GM21723 (cell line): ENCODE measurements at regions not wholly inside any gene's neighbourhood (a gene's known extent, or its start where the extent isn't known, plus 50 kb on each side); places are given as distances from the start of the nearest gene placed in this dataset.
"Not testable (repeated sequence)": the region's sequence is repeated elsewhere in the genome, so short reads cannot be mapped to it uniquely, and the experiment has no call there.

Experiments used
- ATAC-seq: cut with Tn5 transposase; IDR thresholded peaks from one replicate; pipeline ENCODE4 v1.9.1; 2021; ENCODE audit warnings: mild to moderate bottlenecking, moderate library complexity; ENCODE audit not compliant: unreplicated experiment

- ATAC-seq, result no peak
Measured at GRCh38 chr4:14338585-14339265, 663.6 kb upstream of the CPEB2 start.

DNA sequence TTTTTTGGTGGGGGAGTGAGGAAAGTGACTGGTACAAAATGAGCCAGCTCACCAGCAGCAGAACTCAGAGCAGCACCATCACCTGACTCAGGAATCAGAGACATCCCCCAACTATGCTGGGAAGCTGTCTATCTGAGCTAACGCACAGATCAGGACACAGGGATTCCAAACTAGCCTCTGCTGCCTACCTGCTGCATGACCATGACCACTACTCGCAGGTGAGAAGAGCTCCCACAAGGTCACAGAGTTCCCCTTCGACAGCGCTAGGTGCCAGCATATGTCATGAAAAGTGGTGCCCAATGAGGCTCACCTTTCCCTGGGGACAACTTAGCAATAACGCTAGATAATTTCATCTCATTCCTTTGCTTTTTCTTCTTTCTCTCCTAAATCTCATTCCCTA, 662.6 kb upstream of the CPEB2 start:
- ATAC-seq, result no peak

DNA sequence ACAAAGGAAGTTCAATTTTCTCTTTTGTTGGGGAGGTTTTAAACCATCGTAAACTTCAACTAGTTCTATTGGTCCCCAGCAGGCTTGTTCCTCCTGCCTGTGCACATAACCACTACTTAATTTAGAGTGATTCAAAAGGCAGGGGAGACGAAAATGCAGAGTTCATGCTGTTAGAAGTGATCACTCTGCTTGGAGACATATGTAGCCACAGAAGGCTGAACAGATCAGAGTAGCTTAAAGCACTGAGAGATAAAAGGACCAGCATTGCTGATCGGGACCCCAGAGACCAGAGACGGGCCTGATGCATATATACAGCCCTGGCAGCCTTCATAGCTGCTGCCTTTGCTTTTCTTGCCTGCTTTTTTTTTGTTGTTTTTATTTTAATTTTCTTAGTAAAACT, 662.0 kb upstream of the CPEB2 start:
- ATAC-seq, result no peak

- ATAC-seq, result no peak
Measured at GRCh38 chr4:14343961-14344360, 658.3 kb upstream of the CPEB2 start.

DNA sequence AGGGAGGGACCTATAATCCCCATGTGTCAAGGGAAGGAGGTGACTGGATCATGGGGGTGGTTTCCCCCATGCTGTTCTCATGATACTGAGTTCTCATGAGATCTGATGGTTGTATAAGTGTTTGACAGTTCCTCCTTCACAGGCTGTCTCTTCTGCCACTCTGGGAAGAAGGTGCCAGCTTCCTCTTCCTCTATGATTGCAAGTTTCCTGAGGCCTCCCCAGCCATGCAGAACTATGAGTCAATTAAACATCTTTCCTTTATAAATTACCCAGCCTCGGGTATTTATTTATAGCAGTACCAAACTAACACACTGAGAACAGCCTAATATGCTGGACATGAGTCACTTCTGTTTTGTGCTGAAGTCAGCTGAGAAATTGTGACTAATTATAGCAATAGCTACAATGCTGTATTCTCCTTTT, 656.9 kb upstream of the CPEB2 start:
- peak; percentile 63 for ATAC-seq

GRCh38 chr4:14347526-14347925, 654.8 kb upstream of the CPEB2 start:
- ATAC-seq, result no peak

DNA sequence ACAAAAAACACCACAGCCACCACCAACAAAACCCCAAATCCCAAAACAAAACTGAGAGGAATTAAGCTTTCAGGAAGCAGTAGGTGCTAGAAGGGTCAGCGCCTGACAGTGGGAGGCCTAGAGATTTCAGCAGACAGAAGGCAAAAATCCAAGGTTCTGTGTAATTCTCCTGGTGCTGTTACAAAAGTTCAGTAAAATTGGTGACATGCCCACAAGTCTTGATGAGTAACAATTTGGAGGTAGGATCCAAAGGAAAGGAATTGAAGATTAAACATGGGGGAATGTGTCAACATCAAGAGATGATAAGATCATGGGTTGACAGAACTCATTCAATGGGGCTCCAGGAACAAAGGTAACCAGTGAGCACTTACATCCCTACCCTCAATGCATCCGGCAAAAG, 653.8 kb upstream of the CPEB2 start:
- ATAC-seq, result no peak

- not testable (repeated sequence) for ATAC-seq
Measured at GRCh38 chr4:14358544-14359160, 643.6 kb upstream of the CPEB2 start.

DNA sequence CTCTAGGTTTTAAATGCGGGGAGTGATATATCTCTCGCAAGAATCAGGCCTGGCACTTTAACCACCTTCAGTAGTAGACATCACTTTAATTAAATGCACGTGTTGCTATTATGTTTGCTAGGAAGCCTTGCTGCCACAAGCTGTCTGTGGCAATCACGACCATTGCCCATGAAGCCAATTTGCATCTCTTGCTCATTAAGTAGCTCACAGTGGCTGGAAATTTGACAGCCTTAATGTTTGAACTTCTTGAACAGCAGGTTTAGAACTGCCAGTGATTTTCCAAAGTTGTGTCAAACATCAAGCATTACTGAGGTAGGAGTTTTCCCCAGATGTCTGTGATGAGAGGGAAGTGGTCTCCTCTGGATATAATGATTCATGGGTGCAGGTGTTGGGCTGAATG, 642.3 kb upstream of the CPEB2 start:
- ATAC-seq, result no peak

DNA sequence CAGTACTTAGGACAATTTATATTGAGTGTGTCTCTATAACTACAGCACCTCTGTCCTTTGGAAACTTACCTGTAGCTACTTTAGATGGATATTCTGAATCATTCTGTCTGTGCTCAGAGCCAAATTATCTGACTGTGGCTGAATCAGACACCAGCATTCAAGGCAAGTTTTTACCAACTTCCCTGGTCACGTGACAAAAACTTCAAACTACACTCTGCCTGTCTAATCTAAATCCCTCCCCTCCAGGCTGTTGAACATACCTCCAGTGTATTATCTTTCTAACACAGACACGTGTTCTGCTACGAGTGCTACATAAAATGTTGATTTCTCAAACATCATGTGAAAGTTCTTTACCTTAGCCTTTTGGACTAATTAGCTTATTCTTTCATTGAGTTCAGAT, 641.2 kb upstream of the CPEB2 start:
- ATAC-seq, result no peak

- no peak for ATAC-seq
Measured at GRCh38 chr4:14362385-14362784, 639.9 kb upstream of the CPEB2 start.

GRCh38 chr4:14364953-14365536, 637.2 kb upstream of the CPEB2 start:
- ATAC-seq, result no peak

DNA sequence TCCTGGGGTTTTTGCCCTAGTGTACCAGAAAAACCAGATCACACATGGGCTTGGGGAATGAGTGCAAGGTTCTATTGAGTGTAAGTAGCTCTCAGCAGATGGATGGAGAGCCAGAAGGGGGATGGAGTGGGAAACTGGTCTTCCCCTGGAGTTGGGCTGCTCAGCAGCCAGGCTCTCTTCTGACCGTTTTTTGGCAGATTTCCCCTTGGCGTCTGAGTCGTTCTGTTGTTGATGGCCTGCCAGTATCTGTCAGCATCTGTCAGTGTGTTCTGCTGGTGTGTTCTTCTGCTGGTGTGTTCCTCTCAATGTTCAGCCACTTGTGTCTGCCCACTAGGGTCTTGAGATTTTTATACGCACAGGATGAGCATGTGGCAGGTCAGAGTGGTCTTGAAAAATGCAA, 633.9 kb upstream of the CPEB2 start:
- ATAC-seq, result no peak

DNA sequence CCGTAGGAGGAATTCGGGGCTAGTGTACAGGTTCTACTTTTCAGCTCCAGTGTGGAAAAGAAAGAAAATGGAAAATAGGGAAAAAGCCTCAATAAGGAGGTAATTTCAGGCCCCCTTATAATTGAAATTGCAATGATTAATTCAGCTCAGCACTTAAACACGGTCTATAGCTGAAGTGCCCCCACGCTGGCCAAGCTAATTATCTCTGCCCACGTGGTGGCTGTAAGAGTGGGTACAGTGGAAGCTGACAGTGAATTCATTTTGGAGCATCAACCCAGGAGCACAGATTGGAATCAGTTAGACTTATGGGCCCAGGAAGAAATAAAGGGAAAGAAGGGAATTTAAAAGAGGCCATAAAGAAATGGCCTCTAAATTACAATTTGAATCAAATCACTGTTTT, 631.1 kb upstream of the CPEB2 start:
- ATAC-seq, result no peak

DNA sequence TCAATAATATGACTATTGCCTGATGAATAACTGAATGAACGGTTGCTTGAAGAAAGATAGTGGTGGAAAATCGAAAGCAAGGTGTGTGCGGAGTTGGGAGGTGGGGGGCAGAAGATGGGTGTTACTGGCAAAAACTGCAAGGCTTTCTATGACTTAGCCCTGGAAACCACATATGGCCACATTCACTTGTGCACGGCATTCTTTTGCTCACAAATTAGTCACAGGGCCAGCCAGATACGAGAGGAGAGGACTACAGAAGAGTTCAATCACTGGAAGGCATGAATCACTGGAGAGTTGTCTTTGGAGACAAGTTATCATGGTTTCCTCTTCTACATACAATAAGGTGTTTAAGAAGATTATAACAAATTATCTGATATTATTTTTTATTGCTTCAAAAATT, 626.5 kb upstream of the CPEB2 start:
- ATAC-seq, result no peak

DNA sequence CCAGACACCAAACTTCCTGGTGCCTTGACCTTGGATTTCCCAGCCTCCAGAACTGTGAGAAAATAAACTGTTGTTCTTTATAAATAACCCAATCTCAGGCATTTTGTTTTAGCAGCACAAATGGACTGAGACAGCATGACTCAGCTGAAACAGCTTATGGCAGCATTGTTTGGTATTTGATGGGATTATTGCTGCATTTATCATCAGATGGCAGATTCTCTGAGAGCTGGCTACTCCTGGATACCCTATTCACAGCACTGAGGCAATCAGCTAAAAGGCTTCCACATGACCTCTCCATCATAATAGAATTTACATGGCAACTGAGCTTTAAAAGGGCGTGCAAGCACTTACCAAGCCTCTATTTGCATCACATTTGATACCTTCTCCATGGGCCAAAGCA, 623.1 kb upstream of the CPEB2 start:
- no peak for ATAC-seq

GRCh38 chr4:14383652-14384051, 618.6 kb upstream of the CPEB2 start:
- ATAC-seq, result no peak

DNA sequence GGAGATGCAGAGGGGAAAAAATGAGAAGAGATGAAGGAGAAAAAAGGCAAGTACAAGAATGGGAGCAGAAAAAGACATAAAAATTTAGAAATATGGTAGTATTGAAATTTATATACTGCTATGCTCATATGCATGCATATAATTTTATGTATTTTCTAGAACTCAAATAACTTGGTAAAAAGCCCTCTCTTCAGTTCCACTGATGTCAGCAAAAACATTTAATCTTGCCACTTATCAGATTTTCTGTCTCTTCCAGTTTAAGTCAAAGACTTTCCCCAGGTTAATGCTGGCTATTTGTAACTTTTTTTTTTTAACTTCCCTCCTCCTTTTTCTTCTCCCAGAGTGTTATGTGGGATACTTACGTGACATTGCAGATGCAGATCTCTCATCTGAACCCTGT, 617.5 kb upstream of the CPEB2 start:
- ATAC-seq, result no peak

GRCh38 chr4:14386196-14386595, 616.1 kb upstream of the CPEB2 start:
- no peak for ATAC-seq

DNA sequence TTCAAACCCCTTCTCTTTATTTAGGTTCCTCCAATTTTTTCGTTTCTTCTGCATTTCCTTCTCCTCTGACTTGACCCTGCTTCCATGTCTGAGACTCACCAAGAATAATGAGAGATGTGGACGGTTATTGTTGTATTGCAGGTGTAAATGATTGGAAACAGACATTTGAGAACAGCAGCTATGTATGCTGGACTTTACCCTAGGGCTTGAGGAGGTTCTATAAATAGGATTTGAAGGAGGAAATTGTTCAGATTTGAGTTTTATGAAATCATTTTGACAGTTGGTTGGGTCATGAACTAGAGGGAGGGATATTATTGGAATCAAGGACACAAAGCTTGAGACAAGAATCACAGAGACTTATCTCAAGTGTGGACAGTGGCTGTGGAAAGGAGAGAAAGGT, 614.6 kb upstream of the CPEB2 start:
- ATAC-seq, result no peak

DNA sequence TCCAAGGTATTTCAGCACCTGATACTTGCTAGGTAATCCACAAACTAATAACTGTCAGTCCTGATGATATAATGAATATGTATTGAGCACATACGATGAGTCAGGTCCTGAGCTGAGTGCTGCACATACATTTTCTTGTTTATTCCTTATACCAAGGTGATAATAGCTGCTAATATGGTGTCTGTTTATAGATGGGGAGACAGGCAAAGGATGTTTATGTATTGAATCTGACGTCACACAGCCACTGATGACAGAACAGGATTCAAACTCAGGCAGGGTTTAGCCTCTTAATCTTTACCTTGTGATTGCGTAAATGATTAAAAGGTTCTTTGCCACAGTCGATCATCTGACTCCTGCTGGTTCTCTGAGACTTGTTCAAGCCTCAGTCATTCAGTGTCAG, 609.9 kb upstream of the CPEB2 start:
- no peak for ATAC-seq

DNA sequence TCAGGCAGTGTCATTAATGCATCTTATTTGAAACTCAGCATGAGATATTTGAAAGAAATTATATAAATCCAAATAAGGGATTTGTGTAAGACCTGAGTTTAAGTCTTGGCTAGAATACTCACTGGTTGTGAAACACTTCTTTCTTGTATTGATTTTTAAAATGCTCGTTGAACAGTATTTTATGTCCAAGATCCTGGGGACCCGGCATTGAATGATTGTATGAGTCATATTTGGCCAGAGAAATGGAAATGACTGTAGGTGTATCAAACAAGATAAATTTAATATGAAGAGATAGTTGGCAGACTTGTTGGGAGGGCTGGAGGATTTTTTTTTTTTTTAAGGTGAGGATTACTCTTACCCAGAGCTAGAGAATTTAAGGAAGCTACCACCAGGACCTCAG, 606.1 kb upstream of the CPEB2 start:
- ATAC-seq, result no peak

DNA sequence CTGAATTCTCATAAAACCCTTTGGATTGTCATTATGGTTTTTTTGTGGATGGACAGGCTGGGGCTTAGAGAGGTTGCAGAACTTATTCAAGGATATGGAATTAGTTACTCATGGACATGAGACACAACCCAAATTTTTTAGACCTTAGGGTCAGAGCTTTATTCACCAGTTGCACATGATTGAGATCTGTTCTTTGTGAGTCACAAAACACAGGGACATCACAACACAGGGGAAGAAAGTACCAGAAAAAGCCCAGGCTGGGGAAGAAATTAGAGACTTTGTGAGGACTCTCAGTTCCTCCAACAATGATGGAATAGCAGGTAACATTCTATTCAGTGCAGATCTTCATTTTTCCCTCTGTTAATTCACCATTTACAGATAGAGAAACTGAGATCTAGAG, 602.4 kb upstream of the CPEB2 start:
- no peak for ATAC-seq
